IMR-90 (cell line): ENCODE measurements at regions not wholly inside any gene's neighbourhood (a gene's known extent, or its start where the extent isn't known, plus 50 kb on each side); places are given as distances from the start of the nearest gene placed in this dataset.

ENCODE experiments used
- ATAC-seq: fragments of 200-7000 bp; cut with Tn5 transposase; 2 replicates; pipeline ENCODE4 v1.9.1; 2020; ENCODE audit warnings: low read depth, mild to moderate bottlenecking, moderate library complexity
- BruUV-seq: library from RNA; stranded (reverse); fragments of 400-500 nt; replicated peaks from 2 replicates; lab custom pipeline; 2021; lab: Mats Ljungman, UMichigan
- CTCF ChIA-PET: fragments of 300-600 bp; formaldehyde crosslinking; extraction: SDS; loops from one replicate; lab custom pipeline; 2021; ENCODE audit warnings: antibody characterized with exemption; lab: Yijun Ruan, JAX
- POLR2A ChIA-PET: fragments of 300-600 bp; sonication (Branson Sonifier 250); formaldehyde crosslinking; loops from one replicate; lab custom pipeline; 2022; ENCODE audit warnings: antibody characterized with exemption; ENCODE audit not compliant: unreplicated experiment; lab: Charles Lee
- DNase-seq: peaks from one replicate; pipeline ENCODE4 v3.0.0; 2013
- H2AFZ ChIP-seq: replicated peaks from 2 replicates; pipeline ENCODE3; 2013; ENCODE audit warnings: low read length, mild to moderate bottlenecking; ENCODE audit not compliant: poor library complexity
- H2AK5ac ChIP-seq: 2 replicates; pipeline ENCODE4 v1.6.1; 2013; ENCODE audit warnings: low read depth, low read length, inconsistent platforms
- H2AK9ac ChIP-seq: replicated peaks from 2 replicates; pipeline ENCODE3; 2013; ENCODE audit warnings: mild to moderate bottlenecking, low read depth, low read length, moderate library complexity; ENCODE audit not compliant: poor library complexity
- H2BK120ac ChIP-seq: 2 replicates; pipeline ENCODE4 v1.6.1; 2013; ENCODE audit warnings: low read depth, low read length, inconsistent platforms
- H2BK15ac ChIP-seq: 3 replicates; pipeline ENCODE4 v1.6.1; 2013; ENCODE audit warnings: low read depth, low read length, inconsistent platforms
- H2BK20ac ChIP-seq: 2 replicates; pipeline ENCODE4 v1.6.1; 2013; ENCODE audit warnings: low read depth, mild to moderate bottlenecking, inconsistent platforms, low read length, moderate library complexity
- H2BK5ac ChIP-seq: 2 replicates; pipeline ENCODE4 v1.6.1; 2013; ENCODE audit warnings: mild to moderate bottlenecking, low read depth, low read length, inconsistent platforms; ENCODE audit not compliant: poor library complexity, severe bottlenecking
- H3K14ac ChIP-seq: replicated peaks from 2 replicates; pipeline ENCODE4 v1.6.1; 2013; ENCODE audit warnings: low read depth, low read length, inconsistent platforms
- H3K18ac ChIP-seq: 2 replicates; pipeline ENCODE4 v1.6.1; 2013; ENCODE audit warnings: low read depth, low read length, control low read depth
- H3K23ac ChIP-seq: 2 replicates; pipeline ENCODE4 v1.6.1; 2013; ENCODE audit warnings: low read depth, low read length, inconsistent platforms
- H3K27ac ChIP-seq: 2 replicates; pipeline ENCODE4 v1.5.1; 2013; ENCODE audit warnings: mild to moderate bottlenecking, control low read depth, low read length; ENCODE audit not compliant: insufficient read depth
- H3K27me3 ChIP-seq: 2 replicates; pipeline ENCODE4 v1.6.1; 2013; ENCODE audit warnings: low read length; ENCODE audit not compliant: control insufficient read depth, insufficient read depth
- H3K36me3 ChIP-seq: 2 replicates; pipeline ENCODE4 v1.6.1; 2013; ENCODE audit warnings: low read length, mixed read lengths; ENCODE audit not compliant: control insufficient read depth, insufficient read depth
- H3K4ac ChIP-seq: 2 replicates; pipeline ENCODE4 v1.6.1; 2013; ENCODE audit warnings: low read depth, low read length, inconsistent platforms
- H3K4me1 ChIP-seq: 2 replicates; pipeline ENCODE4 v1.6.1; 2013; ENCODE audit warnings: low read length, mixed read lengths; ENCODE audit not compliant: control insufficient read depth, insufficient read depth
- H3K4me2 ChIP-seq: 2 replicates; pipeline ENCODE4 v1.6.1; 2013; ENCODE audit warnings: low read depth, mild to moderate bottlenecking, control low read depth, low read length, moderate library complexity
- H3K4me3 ChIP-seq: 2 replicates; pipeline ENCODE4 v1.5.1; 2013; ENCODE audit warnings: low read depth, mild to moderate bottlenecking, control low read depth, low read length, moderate library complexity; ENCODE audit not compliant: insufficient read depth
- H3K56ac ChIP-seq: 2 replicates; pipeline ENCODE4 v1.6.1; 2013; ENCODE audit warnings: low read length, inconsistent platforms; ENCODE audit not compliant: insufficient read depth; ENCODE audit errors: extremely low read depth
- H3K79me1 ChIP-seq, 2 experiments: 2 replicates each; pipeline ENCODE4 v1.6.1; 2013; ENCODE audit warnings: low read length in 2 of 2, inconsistent platforms in 1 of 2, low read depth in 1 of 2
- H3K9ac ChIP-seq: 2 replicates; pipeline ENCODE4 v1.6.1; 2013; ENCODE audit warnings: low read depth, low read length, control low read depth
- H3K9me1 ChIP-seq: 2 replicates; pipeline ENCODE4 v1.6.1; 2013; ENCODE audit warnings: low read length, inconsistent platforms; ENCODE audit not compliant: insufficient read depth
- H3K9me3 ChIP-seq: 2 replicates; pipeline ENCODE4 v1.6.1; 2013; ENCODE audit warnings: low read length; ENCODE audit not compliant: control insufficient read depth, insufficient read depth
- H4K20me1 ChIP-seq: 2 replicates; pipeline ENCODE4 v1.6.1; 2013; ENCODE audit warnings: low read length, inconsistent platforms; ENCODE audit not compliant: insufficient read depth
- H4K5ac ChIP-seq: 2 replicates; pipeline ENCODE4 v1.6.1; 2013; ENCODE audit warnings: mild to moderate bottlenecking, low read depth, low read length, control low read depth
- H4K8ac ChIP-seq, 2 experiments: 2 replicates each; pipeline ENCODE4 v1.6.1; 2013; ENCODE audit warnings: low read depth in 2 of 2, low read length in 2 of 2, control low read depth in 1 of 2, inconsistent platforms in 1 of 2
- H4K91ac ChIP-seq: 2 replicates; pipeline ENCODE4 v1.6.1; 2013; ENCODE audit warnings: low read depth, low read length, inconsistent platforms; ENCODE audit not compliant: insufficient read depth
- BHLHE40 ChIP-seq: fragments of 150-350 bp; IDR thresholded peaks from 2 replicates; pipeline ENCODE4 v1.6.1; 2016; ENCODE audit warnings: mild to moderate bottlenecking, low read depth, low read length
- CEBPB ChIP-seq: IDR thresholded peaks from 2 replicates; pipeline ENCODE4 v1.6.1; 2012; ENCODE audit warnings: low read depth, low read length, improper control_type of control experiment
- CHD1 ChIP-seq: IDR thresholded peaks from 2 replicates; pipeline ENCODE4 v1.6.1; 2012; ENCODE audit warnings: low read depth, low read length, improper control_type of control experiment
- FOS ChIP-seq: fragments of 150-350 bp; IDR thresholded peaks from 2 replicates; pipeline ENCODE4 v1.6.1; 2016; ENCODE audit warnings: low read depth, low read length
- MAFK ChIP-seq: IDR thresholded peaks from 2 replicates; pipeline ENCODE4 v1.6.1; 2012; ENCODE audit warnings: low read depth, low read length, improper control_type of control experiment
- MAZ ChIP-seq: IDR thresholded peaks from 2 replicates; pipeline ENCODE4 v1.6.1; 2012; ENCODE audit warnings: low read depth, mild to moderate bottlenecking, low read length, improper control_type of control experiment, moderate library complexity, borderline replicate concordance
- MXI1 ChIP-seq: IDR thresholded peaks from 2 replicates; pipeline ENCODE4 v1.6.1; 2012; ENCODE audit warnings: low read depth, mild to moderate bottlenecking, low read length, moderate library complexity, borderline replicate concordance
- NFE2L2 ChIP-seq: fragments of 150-350 bp; IDR thresholded peaks from 2 replicates; pipeline ENCODE4 v1.6.1; 2016; ENCODE audit warnings: low read depth, mild to moderate bottlenecking, low read length
- POLR2A ChIP-seq: IDR thresholded peaks from 2 replicates; pipeline ENCODE4 v1.6.1; 2012; ENCODE audit warnings: mild to moderate bottlenecking, low read depth, low read length
- RAD21 ChIP-seq: IDR thresholded peaks from 2 replicates; pipeline ENCODE4 v1.6.1; 2012; ENCODE audit warnings: low read length, improper control_type of control experiment
- RCOR1 ChIP-seq: IDR thresholded peaks from 2 replicates; pipeline ENCODE4 v1.6.1; 2012; ENCODE audit warnings: mild to moderate bottlenecking, low read length, improper control_type of control experiment; ENCODE audit not compliant: insufficient replicate concordance
- RFX5 ChIP-seq: IDR thresholded peaks from 2 replicates; pipeline ENCODE4 v1.8.0; 2012; ENCODE audit warnings: low read depth, mild to moderate bottlenecking, low read length, moderate library complexity
- SMC3 ChIP-seq: fragments of 150-350 bp; IDR thresholded peaks from 2 replicates; pipeline ENCODE4 v1.6.1; 2016; ENCODE audit warnings: low read depth, mild to moderate bottlenecking, antibody characterized with exemption, low read length, moderate library complexity
- WGBS, 2 experiments: methylation state at CpG; one replicate each; pipeline versions ENCODE4 v1.1.5 to v1.1.7; 2013; ENCODE audit warnings: missing lambda C conversion rate in 2 of 2; ENCODE audit not compliant: insufficient read length in 1 of 2; ENCODE audit errors: extremely low coverage in 2 of 2; 5-methylcytosine and 5-hydroxymethylcytosine counted together
- dilution Hi-C: fragments of 300-500 bp; cut with HindIII; formaldehyde crosslinking; loops from one replicate; pipeline ENCODE4 v1.14.3; 2018; ENCODE audit warnings: low sequenced_read_pairs; ENCODE audit not compliant: unreplicated experiment
- in situ Hi-C: fragments of 300-500 bp; cut with MboI; formaldehyde crosslinking; loops from 3 replicates; pipeline ENCODE4 v1.14.3; 2019; ENCODE audit warnings: low sequenced_read_pairs, inconsistent platforms, mixed read lengths
- intact Hi-C: fragments of 100-400 bp; cut with micrococcal nuclease; formaldehyde crosslinking; loops from 2 replicates; pipeline ENCODE4 v1.10.0; 2022
- TF ChIP-seq, protein P1 (sequence below): conservative IDR thresholded peaks from 2 replicates; pipeline ENCODE4 v1.5.1; 2012; ENCODE audit warnings: mild to moderate bottlenecking, low read depth, low read length, improper control_type of control experiment
- TF ChIP-seq, protein P2 (sequence below): fragments of 150-350 bp; IDR thresholded peaks from 2 replicates; pipeline ENCODE4 v1.6.1; 2017; ENCODE audit warnings: mild to moderate bottlenecking, antibody characterized with exemption, low read length, low read depth
- TF ChIP-seq, protein P3 (sequence below): fragments of 150-350 bp; IDR thresholded peaks from 2 replicates; pipeline ENCODE4 v1.6.1; 2016; ENCODE audit warnings: low read depth, mild to moderate bottlenecking, low read length, moderate library complexity, borderline replicate concordance

DNA sequence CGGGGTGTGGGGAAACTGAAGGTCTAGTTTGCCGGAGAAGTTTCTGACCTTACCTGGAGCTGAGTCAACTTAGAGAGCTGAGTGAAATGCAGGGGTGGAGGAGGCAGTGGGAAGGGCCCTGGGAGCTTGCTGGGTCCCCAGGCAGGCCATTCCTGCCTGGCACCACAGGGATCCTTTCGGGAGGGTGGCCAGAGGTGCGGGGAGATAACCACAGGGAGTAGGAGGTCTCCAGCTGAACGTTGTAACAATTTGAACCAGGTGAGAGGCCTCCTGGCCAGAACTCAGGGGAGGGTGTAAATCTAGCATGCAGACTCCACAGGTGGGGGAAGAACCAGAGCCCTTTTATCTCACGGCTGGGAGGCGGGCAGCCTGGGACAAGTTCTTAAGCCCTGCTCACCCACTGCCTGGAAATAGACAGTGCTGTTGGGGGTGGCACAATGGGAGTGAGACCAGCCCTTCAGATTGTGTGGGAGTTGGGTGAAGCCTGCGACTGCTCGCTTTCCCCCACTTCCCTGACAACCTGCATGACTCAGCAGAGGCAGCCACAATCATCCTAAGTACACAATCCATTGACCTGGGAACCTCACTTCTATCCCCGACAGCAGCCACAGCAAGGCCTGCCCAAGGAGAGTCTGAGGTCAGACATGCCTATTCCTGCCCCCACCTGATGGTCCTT lies 247.4 kb downstream of the ADGRA3 start:
- Histone ChIP-seq H3K36me3 (no peaks in the 10 kb centered on the region), H3K27me3 (no peaks in the 10 kb centered on the region), H3K79me1 (no peaks in the 10 kb centered on the region), H3K4me2 (no peak overlapping the region), H4K5ac (no peak overlapping the region), H3K14ac (no peak overlapping the region), H2AK5ac (no peak overlapping the region), H3K9me1 (no peaks in the 10 kb centered on the region), H3K4me1 (no peaks in the 10 kb centered on the region), H2BK20ac (no peak overlapping the region), H2BK15ac (no peak overlapping the region), H4K8ac (no peak overlapping the region), H2BK5ac (no peak overlapping the region), H4K91ac (no peak overlapping the region), H3K4me3 (no peak overlapping the region), H3K18ac (no peak overlapping the region), H2AK9ac (no peak overlapping the region), H2AFZ (no peak overlapping the region), H3K4ac (no peak overlapping the region), H3K9me3 (no peaks in the 10 kb centered on the region), H4K20me1 (no peaks in the 10 kb centered on the region), H2BK120ac (no peak overlapping the region), H3K56ac (no peak overlapping the region), H3K23ac (no peak overlapping the region), H3K27ac (no peak overlapping the region), H3K9ac (no peak overlapping the region)
- intact Hi-C loops: no loop called here
- in situ Hi-C loops: no loop called here
- ATAC-seq (no peak), DNase-seq (no peak)
- no peak for TF ChIP-seq CHD1
- TF ChIP-seq MAZ: no peak
- TF ChIP-seq RAD21: no peak
- no peak for TF ChIP-seq RFX5
- no peak for TF ChIP-seq NFE2L2
- no peak for TF ChIP-seq SMC3
- TF ChIP-seq POLR2A: no peak
- no peak for TF ChIP-seq CEBPB
- no peak for TF ChIP-seq BHLHE40
- TF ChIP-seq, protein P1, sequence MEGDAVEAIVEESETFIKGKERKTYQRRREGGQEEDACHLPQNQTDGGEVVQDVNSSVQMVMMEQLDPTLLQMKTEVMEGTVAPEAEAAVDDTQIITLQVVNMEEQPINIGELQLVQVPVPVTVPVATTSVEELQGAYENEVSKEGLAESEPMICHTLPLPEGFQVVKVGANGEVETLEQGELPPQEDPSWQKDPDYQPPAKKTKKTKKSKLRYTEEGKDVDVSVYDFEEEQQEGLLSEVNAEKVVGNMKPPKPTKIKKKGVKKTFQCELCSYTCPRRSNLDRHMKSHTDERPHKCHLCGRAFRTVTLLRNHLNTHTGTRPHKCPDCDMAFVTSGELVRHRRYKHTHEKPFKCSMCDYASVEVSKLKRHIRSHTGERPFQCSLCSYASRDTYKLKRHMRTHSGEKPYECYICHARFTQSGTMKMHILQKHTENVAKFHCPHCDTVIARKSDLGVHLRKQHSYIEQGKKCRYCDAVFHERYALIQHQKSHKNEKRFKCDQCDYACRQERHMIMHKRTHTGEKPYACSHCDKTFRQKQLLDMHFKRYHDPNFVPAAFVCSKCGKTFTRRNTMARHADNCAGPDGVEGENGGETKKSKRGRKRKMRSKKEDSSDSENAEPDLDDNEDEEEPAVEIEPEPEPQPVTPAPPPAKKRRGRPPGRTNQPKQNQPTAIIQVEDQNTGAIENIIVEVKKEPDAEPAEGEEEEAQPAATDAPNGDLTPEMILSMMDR: no peak
- TF ChIP-seq RCOR1: no peak
- no peak for TF ChIP-seq MXI1
- no peak for TF ChIP-seq MAFK
- TF ChIP-seq, protein P2, sequence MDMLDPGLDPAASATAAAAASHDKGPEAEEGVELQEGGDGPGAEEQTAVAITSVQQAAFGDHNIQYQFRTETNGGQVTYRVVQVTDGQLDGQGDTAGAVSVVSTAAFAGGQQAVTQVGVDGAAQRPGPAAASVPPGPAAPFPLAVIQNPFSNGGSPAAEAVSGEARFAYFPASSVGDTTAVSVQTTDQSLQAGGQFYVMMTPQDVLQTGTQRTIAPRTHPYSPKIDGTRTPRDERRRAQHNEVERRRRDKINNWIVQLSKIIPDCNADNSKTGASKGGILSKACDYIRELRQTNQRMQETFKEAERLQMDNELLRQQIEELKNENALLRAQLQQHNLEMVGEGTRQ: no peak
- TF ChIP-seq, protein P3, sequence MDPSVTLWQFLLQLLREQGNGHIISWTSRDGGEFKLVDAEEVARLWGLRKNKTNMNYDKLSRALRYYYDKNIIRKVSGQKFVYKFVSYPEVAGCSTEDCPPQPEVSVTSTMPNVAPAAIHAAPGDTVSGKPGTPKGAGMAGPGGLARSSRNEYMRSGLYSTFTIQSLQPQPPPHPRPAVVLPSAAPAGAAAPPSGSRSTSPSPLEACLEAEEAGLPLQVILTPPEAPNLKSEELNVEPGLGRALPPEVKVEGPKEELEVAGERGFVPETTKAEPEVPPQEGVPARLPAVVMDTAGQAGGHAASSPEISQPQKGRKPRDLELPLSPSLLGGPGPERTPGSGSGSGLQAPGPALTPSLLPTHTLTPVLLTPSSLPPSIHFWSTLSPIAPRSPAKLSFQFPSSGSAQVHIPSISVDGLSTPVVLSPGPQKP: no peak
- TF ChIP-seq FOS: no peak
- BruUV-seq: no TSS peak
- CTCF ChIA-PET: no interaction called here
- WGBS, 2 experiments: no CpG with 5 or more reads among the region's 10 CpGs
- POLR2A ChIA-PET: no interaction called here
- dilution Hi-C loops: no loop called here
